HG02943 (cell line): ENCODE measurements at regions not wholly inside any gene's neighbourhood (a gene's known extent, or its start where the extent isn't known, plus 50 kb on each side); places are given as distances from the start of the nearest gene placed in this dataset.
"Not testable (repeated sequence)": the region's sequence is repeated elsewhere in the genome, so short reads cannot be mapped to it uniquely, and the experiment has no call there.

Experiments used
- ATAC-seq: cut with Tn5 transposase; IDR thresholded peaks from one replicate; pipeline ENCODE4 v1.9.1; 2021; ENCODE audit warnings: mild to moderate bottlenecking, low read depth, moderate library complexity; ENCODE audit not compliant: unreplicated experiment

DNA sequence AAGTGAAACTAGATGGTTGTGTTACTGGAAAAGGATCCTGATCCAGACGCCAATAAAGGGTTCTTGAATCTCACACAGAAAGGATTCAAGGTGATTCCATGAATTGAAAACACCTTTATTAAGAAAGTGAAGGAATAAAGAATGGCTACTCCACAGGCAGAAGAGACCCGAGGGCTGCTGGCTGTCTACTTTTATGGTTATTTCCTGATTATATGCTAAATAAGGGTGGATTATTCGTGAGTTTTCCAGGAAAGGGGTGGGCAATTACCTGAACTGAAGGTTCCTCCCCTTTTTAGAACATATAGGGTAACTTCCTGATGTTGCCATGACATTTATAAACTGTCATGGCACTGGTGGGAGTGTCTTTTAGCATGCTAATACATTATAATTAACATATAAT is 50.9 kb upstream of the WARS2 start:
- no peak for ATAC-seq

GRCh38 chr1:119204197-119204960 is 63.9 kb upstream of the WARS2 start:
- no peak for ATAC-seq

DNA sequence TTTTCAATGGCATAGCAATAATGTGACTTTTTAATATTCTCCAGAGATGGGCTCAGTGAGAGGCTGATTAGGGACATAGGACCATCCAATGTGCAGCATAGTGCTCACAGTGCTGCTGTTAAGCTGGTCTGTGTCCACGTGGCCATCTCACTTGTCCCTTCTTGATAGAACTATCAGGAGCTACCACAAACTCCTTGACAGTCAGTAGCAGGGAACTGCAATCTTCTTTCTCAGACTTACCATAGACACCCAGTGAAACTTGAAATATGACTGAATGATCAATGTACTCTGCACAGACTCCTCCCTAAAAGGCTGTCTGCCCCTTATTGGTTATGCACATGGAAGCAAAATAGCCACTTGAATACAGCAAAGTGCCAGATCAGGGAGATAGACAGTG is 64.5 kb upstream of the WARS2 start:
- ATAC-seq, result no peak

GRCh38 chr1:119209061-119209460 is 68.6 kb upstream of the WARS2 start:
- ATAC-seq, result no peak

DNA sequence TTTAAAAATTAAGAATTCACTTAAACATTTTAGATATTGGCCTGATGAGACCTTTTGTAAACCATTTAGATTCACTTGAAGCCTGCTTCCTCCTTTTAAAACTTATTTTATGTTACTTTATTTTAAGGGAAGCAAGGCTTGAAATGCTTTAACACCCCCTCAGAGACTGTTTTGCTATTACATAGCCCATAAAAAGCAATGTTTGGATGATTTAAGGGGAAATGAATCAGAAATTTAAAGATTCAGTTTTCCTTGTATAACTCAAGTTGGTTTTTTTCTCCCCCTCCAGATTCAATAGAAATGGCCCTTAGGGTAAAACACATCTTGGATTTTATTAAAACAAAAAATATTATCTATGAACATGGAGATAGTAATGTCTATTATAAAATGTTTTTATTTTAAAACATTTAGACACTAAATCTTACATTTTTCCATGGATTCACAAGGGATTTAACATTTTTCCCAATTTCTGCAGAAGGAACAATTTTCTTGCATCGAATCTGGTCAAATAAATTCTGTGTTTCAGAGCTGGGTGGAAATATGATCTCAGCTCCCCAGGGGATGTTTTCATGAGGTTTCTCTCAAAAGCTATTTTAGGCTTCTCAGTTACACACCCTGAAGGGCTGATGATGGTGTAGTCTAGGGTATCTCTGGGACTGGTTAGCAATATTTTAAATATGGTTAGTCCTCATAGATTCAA is 69.3 kb upstream of the WARS2 start:
- ATAC-seq, result no peak

- ATAC-seq, result no peak
Measured at GRCh38 chr1:119210296-119210649, 69.8 kb upstream of the WARS2 start.

- not testable (repeated sequence) for ATAC-seq
Measured at GRCh38 chr1:119213213-119213612, 72.8 kb upstream of the WARS2 start.

DNA sequence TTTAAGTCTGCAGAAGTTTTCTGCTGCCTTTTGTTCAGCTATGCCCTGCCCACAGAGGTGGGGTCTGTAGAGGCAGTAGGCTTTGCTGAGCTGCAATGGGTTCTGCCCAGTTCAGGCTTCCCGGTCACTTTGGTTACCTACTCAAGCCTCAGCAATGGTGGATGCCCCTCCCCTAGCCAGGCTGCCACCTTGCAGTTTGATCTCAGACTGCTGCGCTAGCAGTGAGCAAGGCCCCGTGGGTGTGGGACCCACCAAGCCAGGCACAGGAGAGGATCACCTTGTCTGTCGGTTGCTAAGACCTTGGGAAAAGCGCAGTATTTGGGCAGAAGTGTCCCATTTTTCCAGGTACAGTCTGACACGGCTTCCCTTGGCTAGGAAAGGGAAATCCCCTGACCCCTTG is 74.5 kb upstream of the WARS2 start:
- not testable (repeated sequence) for ATAC-seq

DNA sequence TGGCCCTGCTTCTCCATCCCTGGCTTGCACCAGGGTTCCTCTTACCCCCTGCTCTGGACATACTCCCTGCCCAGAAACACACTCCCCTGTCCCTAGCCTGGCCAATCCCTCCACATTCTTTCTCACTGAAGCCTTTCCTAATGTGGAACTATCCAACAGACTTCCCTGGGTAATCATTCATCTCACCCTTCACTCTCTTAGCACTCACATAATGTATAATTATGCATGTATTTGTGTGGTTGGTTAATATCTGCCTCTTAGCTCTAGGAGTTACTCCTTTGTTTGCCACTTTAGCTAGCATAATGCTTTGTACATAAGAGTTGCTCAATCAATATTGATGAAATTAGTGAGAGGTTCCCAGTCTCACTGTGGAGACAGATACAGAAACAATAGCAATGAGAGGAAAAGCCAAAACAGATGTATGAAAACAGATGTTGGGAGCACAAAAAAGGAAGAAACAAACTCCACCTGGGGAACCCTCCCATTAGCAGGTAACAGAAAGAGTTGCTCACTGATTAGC is 76.9 kb upstream of the WARS2 start:
- ATAC-seq, result no peak

GRCh38 chr1:119219711-119220110 is 79.3 kb upstream of the WARS2 start:
- no peak for ATAC-seq

- ATAC-seq, result no peak
Measured at GRCh38 chr1:119220991-119221390, 80.5 kb upstream of the WARS2 start.

GRCh38 chr1:119222271-119222670 is 81.8 kb upstream of the WARS2 start:
- no peak for ATAC-seq

DNA sequence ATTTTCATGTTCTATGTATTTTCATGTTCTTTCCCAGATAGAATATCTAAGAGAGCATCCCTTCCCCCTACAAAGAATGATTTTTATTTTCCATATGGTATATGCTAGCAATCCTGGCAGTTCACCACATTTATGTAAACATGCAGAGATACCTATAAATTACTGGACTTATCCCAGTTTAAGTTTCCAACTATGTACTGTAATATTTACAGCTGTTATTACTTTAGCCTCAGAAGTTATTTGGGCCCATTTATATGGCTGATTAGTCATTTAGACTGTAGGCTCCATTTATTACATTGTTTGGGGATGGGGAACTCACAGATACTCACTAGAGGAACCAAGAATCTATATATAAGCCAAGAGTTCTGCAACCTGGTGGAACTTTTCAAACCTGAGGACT is 84.8 kb upstream of the WARS2 start:
- no peak for ATAC-seq

GRCh38 chr1:119225831-119226230 is 85.4 kb upstream of the WARS2 start:
- ATAC-seq, result no peak

DNA sequence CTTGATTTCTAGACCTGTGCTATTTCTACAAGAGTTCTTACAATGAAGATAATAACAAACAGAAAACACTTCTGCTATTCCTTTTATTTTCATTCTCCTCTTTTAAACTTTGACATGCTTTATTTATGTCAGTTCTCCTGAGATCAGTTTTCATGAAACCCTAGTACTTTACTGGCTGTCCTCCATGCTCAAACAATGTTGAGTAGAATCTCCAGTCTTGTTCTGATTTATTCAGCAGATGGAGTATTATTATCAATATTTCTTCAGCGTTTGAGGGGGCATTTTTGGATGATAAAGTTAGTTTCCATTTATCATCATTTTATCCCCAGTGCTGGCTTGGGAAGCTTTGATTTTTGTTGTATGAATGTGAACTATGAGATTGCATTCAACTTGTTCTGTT is 85.9 kb upstream of the WARS2 start:
- ATAC-seq, result no peak

GRCh38 chr1:119226913-119227312 is 86.5 kb upstream of the WARS2 start:
- ATAC-seq, result no peak

DNA sequence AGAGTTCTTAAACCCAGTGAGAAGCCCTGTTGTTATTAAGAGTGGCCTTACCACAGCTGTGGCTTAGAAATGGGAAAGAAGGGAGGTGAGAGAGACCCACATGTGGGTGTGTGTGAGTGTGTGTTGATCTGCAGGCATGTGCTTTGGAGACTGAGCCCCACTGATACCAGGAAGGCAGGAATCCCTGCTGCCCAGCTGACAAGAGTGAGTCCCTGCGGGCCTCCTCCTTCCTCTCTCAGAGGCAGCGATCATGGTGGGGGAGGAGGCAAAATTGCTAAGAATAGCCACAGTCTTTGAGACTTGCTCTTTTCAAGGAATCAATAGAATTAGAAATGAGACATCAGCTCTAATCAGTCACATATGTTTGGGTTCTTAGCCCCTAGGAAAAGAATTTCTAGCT is 87.0 kb upstream of the WARS2 start:
- ATAC-seq, result no peak

DNA sequence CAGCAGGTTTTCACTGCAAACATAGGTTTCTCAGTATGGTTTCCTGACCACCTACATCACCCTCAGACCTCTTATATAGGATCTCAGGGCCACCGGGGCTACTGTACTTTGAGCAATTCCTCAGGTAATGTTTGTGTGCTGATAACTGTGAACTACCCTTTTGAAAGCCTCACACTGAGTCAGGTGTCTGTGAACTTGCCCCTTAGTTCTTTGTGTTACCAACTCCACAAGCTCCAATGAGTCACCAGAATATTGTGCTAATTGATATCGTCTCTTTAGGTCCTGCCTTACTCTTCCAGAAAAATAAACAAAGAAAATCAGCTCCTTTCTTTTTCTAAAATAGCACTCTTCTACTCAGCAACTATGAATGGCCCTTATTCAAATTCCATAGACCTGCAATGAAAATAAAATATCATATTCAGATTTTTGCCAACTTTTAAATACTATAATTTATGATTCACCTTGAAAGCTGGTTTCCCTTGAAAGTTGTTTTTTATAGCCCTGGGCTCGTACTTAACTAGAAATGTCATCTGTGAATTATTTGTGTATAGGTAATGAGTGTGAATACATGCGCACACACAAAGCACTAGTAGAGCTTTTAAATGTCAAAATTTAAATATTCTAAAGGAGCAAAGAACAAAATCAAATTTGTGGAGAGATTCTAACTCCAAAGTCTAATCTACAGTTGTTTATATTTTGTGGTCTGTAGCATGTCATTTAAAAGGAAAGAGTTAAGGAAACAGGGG is 88.1 kb upstream of the WARS2 start:
- no peak for ATAC-seq

DNA sequence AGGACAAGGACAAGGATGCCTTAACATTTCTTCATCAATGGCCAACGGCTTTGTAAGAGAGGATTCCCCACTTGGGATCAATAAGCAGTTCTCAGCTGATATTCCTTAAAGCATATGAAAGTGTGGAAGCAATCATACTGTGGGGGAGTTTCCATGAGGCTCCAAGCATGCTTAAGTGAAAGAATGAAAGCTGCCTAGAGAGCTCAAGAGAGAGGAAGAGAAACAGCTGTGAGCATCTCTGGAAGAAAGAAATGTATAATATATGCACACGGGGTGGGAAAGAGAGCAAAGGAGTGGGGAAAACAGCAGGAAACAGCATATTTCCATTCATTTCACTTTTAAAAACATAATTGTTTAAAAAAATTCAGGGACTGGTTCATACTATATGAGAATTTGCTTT is 94.7 kb upstream of the WARS2 start:
- ATAC-seq, result no peak

DNA sequence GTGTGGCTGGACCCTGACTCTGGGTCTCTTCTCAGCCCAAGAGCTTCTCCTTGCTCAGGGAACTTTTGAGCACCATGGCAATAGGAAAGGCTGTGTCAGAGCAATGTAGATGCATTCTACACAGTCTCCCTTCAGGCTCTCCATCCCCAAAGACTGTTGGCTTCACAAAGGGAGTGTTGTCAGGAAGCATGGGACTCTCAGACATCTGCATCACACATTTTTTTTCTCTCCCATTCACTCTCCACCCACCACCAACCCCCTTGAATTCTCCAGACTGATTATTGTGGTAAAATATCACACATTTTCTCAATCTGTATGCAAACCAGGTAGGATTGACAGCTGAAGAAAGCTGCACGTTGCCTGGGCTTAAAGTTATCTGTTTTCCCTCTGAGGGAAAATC is 105.4 kb upstream of the WARS2 start:
- ATAC-seq, result no peak

- no peak for ATAC-seq
Measured at GRCh38 chr1:119249283-119249682, 108.8 kb upstream of the WARS2 start.
